MCF 10A (cell line): ENCODE measurements at regions not wholly inside any gene's neighbourhood (a gene's known extent, or its start where the extent isn't known, plus 50 kb on each side); places are given as distances from the start of the nearest gene placed in this dataset.

Experiments used
- BruUV-seq: library from RNA; stranded (reverse); fragments of 400-500 nt; replicated peaks from 2 replicates; lab custom pipeline; 2021; lab: Mats Ljungman, UMichigan
- CTCF ChIA-PET: fragments of 300-600 bp; sonication (Branson Sonifier 250); formaldehyde crosslinking; extraction: SDS; loops from one replicate; lab custom pipeline; 2021; ENCODE audit warnings: antibody characterized with exemption, inconsistent platforms; lab: Yijun Ruan, JAX
- POLR2A ChIA-PET: fragments of 300-600, 350-650 bp; sonication (Branson Sonifier 250); formaldehyde crosslinking; extraction: SDS; loops from one replicate; lab custom pipeline; 2020; ENCODE audit warnings: antibody characterized with exemption, inconsistent platforms; lab: Yijun Ruan, JAX
- DNase-seq: peaks from one replicate; pipeline ENCODE4 v3.0.0-alpha.2; 2018; ENCODE audit not compliant: unreplicated experiment
- H3K27ac Mint-ChIP-seq: one replicate; pipeline ENCODE4 v1.8.0; 2022; ENCODE audit warnings: mild to moderate bottlenecking, low read depth, mixed read lengths; ENCODE audit not compliant: unreplicated experiment
- H3K27me3 Mint-ChIP-seq: one replicate; pipeline ENCODE4 v1.8.0; 2022; ENCODE audit warnings: mixed read lengths; ENCODE audit not compliant: insufficient read depth, unreplicated experiment
- H3K36me3 Mint-ChIP-seq: one replicate; pipeline ENCODE4 v1.8.0; 2022; ENCODE audit warnings: mild to moderate bottlenecking, moderate library complexity, mixed read lengths; ENCODE audit not compliant: insufficient read depth, unreplicated experiment
- H3K4me1 Mint-ChIP-seq: one replicate; pipeline ENCODE4 v1.8.0; 2022; ENCODE audit warnings: mixed read lengths; ENCODE audit not compliant: insufficient read depth, unreplicated experiment
- H3K4me3 Mint-ChIP-seq: one replicate; pipeline ENCODE4 v1.8.0; 2022; ENCODE audit warnings: mild to moderate bottlenecking, moderate library complexity, mixed read lengths; ENCODE audit not compliant: unreplicated experiment
- H3K9me3 Mint-ChIP-seq: one replicate; pipeline ENCODE4 v1.8.0; 2022; ENCODE audit warnings: mixed read lengths; ENCODE audit not compliant: unreplicated experiment
- CTCF ChIP-seq: fragments of 200-600 bp; IDR thresholded peaks from one replicate; pipeline ENCODE4 v1.8.0; 2022; ENCODE audit warnings: antibody characterized with exemption, mild to moderate bottlenecking; ENCODE audit not compliant: unreplicated experiment
- intact Hi-C: fragments of 100-400 bp; cut with micrococcal nuclease; formaldehyde crosslinking; loops from 2 replicates; pipeline ENCODE4 v1.14.1; 2022

GRCh38 chr15:70461992-70462391 lies 301.4 kb downstream of the UACA start:
- peaks cover 10% of the 10 kb centered on the region for H3K4me1 Mint-ChIP-seq
- no peak overlapping the region for H3K27ac Mint-ChIP-seq
- ChIA-PET POLR2A (no interaction called here), CTCF (no interaction called here)
- BruUV-seq: no TSS peak
- no peaks in the 10 kb centered on the region for H3K36me3 Mint-ChIP-seq
- H3K4me3 Mint-ChIP-seq: no peak overlapping the region
- no peak for TF ChIP-seq CTCF
- no peaks in the 10 kb centered on the region for H3K27me3 Mint-ChIP-seq
- no peaks in the 10 kb centered on the region for H3K9me3 Mint-ChIP-seq
- no peak for DNase-seq
- intact Hi-C loops: no loop called here

GRCh38 chr15:70461017-70461416 lies 302.3 kb downstream of the UACA start:
- ChIA-PET POLR2A (interaction anchor here (1.0 kb wide), 1 partner anchor 14 kb away, joined by 4 read pairs; no protein-coding TSS in a partner anchor), CTCF (interaction anchor here (0.7 to 1.3 kb wide), 3 partner anchors 26 to 871 kb away, joined by 3 to 4 read pairs (median 3); no protein-coding TSS in a partner anchor)
- no peaks in the 10 kb centered on the region for H3K36me3 Mint-ChIP-seq
- peaks cover 7% of the 10 kb centered on the region for H3K4me1 Mint-ChIP-seq
- BruUV-seq: no TSS peak
- no peak for DNase-seq
- H3K4me3 Mint-ChIP-seq: no peak overlapping the region
- intact Hi-C loops: no loop called here
- H3K9me3 Mint-ChIP-seq: no peaks in the 10 kb centered on the region
- TF ChIP-seq CTCF: no peak
- no peaks in the 10 kb centered on the region for H3K27me3 Mint-ChIP-seq
- no peak overlapping the region for H3K27ac Mint-ChIP-seq

GRCh38 chr15:70459312-70459711 lies 304.0 kb downstream of the UACA start:
- Mint-ChIP-seq H3K4me3 (no peak overlapping the region), H3K27me3 (no peaks in the 10 kb centered on the region), H3K36me3 (no peaks in the 10 kb centered on the region), H3K9me3 (no peaks in the 10 kb centered on the region), H3K4me1 (peaks cover 7% of the 10 kb centered on the region), H3K27ac (no peak overlapping the region)
- TF ChIP-seq CTCF: no peak
- no peak for DNase-seq
- CTCF ChIA-PET: interaction anchor here (0.6 to 1.1 kb wide), 5 partner anchors 205 to 727 kb away, joined by 3 read pairs; no protein-coding TSS in a partner anchor
- POLR2A ChIA-PET: interaction anchor here (0.6 kb wide), 1 partner anchor 46 kb away, joined by 3 read pairs; no protein-coding TSS in a partner anchor
- intact Hi-C loops: loop anchor here (2.0 kb wide), 1 partner anchor 337 kb away; no protein-coding TSS in a partner anchor
- no TSS peak for BruUV-seq

GRCh38 chr15:70453766-70454165 lies 309.6 kb downstream of the UACA start:
- BruUV-seq: no TSS peak
- no peaks in the 10 kb centered on the region for H3K4me1 Mint-ChIP-seq
- ChIA-PET POLR2A (interaction anchor here (0.6 kb wide), 1 partner anchor 31 kb away, joined by 3 read pairs; no protein-coding TSS in a partner anchor), CTCF (interaction anchor here (0.7 to 3.3 kb wide), 2 partner anchors 13 to 36 kb away, joined by 3 to 15 read pairs; no protein-coding TSS in a partner anchor)
- H3K27ac Mint-ChIP-seq: no peak overlapping the region
- no peak for DNase-seq
- intact Hi-C loops: no loop called here
- H3K9me3 Mint-ChIP-seq: no peaks in the 10 kb centered on the region
- H3K27me3 Mint-ChIP-seq: no peaks in the 10 kb centered on the region
- H3K4me3 Mint-ChIP-seq: no peak overlapping the region
- no peak for TF ChIP-seq CTCF
- no peaks in the 10 kb centered on the region for H3K36me3 Mint-ChIP-seq
